ENCODE measurements at regions not wholly inside any gene's neighbourhood (a gene's known extent, or its start where the extent isn't known, plus 50 kb on each side); places are given as distances from the start of the nearest gene placed in this dataset.

GRCh38 chr18:44031063-44031462 is 649.6 kb upstream of the SETBP1 start:
- no peak for DNase-seq
- Mint-ChIP-seq H3K27me3 (ENCODE audit: low read depth) (no peaks in the 10 kb centered on the region), H3K27ac (no peak overlapping the region), H3K9me3 (peaks cover 5% of the 10 kb centered on the region), H3K4me3 (no peak overlapping the region), H3K36me3 (ENCODE audit: low read depth) (no peaks in the 10 kb centered on the region), H3K4me1 (ENCODE audit: low read depth) (no peaks in the 10 kb centered on the region)
- intact Hi-C loops (cut with micrococcal nuclease): no loop called here
- CTCF ChIA-PET: no interaction called here

DNA sequence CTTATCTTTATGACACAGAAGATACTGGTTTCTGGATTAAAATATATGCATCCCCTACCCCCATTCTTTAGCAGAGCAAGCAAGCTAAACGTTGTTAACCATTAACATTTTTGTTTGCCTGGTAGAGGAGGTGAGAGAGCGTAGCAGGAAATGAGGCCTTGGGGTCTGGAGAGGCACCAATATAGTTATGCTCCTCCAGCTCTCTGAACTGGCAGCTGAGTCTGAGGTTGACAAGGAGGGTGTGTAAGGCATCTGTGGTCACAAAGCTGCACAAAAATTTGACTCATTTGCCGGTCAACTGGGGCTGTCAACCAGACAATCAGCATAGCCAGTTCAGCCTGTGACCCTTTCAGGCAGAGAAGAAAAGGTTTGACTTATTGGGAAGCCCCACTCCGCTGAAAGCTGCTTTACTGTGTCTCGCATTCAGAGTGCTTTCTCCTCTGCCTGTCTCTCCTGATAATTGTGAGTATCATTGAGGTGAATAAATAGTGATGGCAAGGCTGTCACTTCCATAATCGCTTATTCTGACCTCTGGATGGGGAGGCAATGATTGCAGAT is 647.5 kb upstream of the SETBP1 start:
- Mint-ChIP-seq H3K27me3 (ENCODE audit: low read depth) (no peaks in the 10 kb centered on the region), H3K27ac (no peak overlapping the region), H3K9me3 (peaks cover 5% of the 10 kb centered on the region), H3K36me3 (ENCODE audit: low read depth) (no peaks in the 10 kb centered on the region), H3K4me3 (no peak overlapping the region), H3K4me1 (ENCODE audit: low read depth) (no peaks in the 10 kb centered on the region)
- CTCF ChIA-PET: no interaction called here
- intact Hi-C loops (cut with micrococcal nuclease): no loop called here
- no peak for DNase-seq

DNA sequence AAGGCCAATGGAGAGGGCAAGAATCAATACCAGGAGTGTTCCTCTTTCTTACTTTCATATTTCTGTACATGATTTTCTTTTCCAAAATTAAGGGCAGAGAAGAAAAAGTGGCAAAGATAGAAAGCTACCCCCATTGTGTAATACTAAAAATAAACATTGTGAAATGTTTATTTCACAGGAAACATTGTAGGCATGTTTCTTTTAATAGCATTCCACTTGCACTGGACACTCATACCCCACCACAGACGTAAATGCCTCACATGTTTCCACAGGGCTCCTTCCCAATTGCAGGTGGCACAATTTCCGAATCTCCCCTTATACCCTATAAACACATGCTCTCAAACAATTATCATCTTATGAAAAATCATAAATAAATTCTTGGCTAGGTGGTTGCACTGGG is 645.1 kb upstream of the SETBP1 start:
- Mint-ChIP-seq H3K27me3 (ENCODE audit: low read depth) (no peaks in the 10 kb centered on the region), H3K27ac (no peak overlapping the region), H3K4me1 (ENCODE audit: low read depth) (no peaks in the 10 kb centered on the region), H3K4me3 (no peak overlapping the region), H3K36me3 (ENCODE audit: low read depth) (no peaks in the 10 kb centered on the region), H3K9me3 (peaks cover 3% of the 10 kb centered on the region)
- intact Hi-C loops (cut with micrococcal nuclease): no loop called here
- DNase-seq: no peak
- CTCF ChIA-PET: no interaction called here

DNA sequence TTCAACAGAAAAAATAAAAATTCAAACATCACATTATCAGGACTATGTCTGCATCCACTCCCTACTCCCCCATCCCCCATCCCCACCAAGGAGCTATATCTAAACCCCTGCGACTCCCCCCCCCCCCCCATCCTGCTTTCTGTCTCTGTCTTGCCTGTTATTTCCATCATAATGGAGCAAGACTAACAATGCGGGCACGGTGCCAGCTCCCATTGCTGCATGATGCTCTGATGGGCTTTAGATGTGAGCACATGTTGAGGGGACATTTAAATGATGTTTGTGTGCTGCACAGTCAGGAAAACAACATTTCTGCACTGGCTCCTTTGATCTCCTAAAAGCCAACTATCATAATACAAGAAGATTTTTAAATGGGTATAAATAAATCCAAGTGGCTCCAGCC is 644.2 kb upstream of the SETBP1 start:
- no peak for DNase-seq
- H3K4me1 Mint-ChIP-seq (ENCODE audit: low read depth): no peaks in the 10 kb centered on the region
- no peak overlapping the region for H3K27ac Mint-ChIP-seq
- H3K9me3 Mint-ChIP-seq: peaks cover 3% of the 10 kb centered on the region
- no peaks in the 10 kb centered on the region for H3K36me3 Mint-ChIP-seq (ENCODE audit: low read depth)
- intact Hi-C loops (cut with micrococcal nuclease): no loop called here
- CTCF ChIA-PET: no interaction called here
- no peaks in the 10 kb centered on the region for H3K27me3 Mint-ChIP-seq (ENCODE audit: low read depth)
- no peak overlapping the region for H3K4me3 Mint-ChIP-seq

DNA sequence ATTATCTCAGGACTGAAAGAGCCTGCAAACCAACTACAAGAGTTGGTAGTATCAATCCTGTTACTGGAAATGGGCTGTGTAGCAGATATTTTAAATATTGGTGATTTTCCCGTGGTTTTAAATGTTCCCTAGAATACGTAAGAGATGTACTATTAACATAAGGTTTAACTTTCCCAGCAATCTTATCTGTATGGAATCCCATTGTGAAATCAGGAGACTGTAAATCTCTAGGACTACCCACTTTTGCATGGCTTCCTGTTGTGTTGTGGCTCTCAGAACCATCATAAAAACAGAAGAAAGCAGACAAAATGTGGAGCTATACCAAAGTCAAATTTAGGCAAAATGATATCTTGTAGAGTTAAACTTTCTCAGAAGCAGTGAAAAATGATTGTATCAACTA is 641.5 kb upstream of the SETBP1 start:
- DNase-seq: no peak
- peaks cover 2% of the 10 kb centered on the region for H3K9me3 Mint-ChIP-seq
- H3K4me3 Mint-ChIP-seq: no peak overlapping the region
- intact Hi-C loops (cut with micrococcal nuclease): no loop called here
- no peaks in the 10 kb centered on the region for H3K27me3 Mint-ChIP-seq (ENCODE audit: low read depth)
- CTCF ChIA-PET: no interaction called here
- no peaks in the 10 kb centered on the region for H3K4me1 Mint-ChIP-seq (ENCODE audit: low read depth)
- no peak overlapping the region for H3K27ac Mint-ChIP-seq
- no peaks in the 10 kb centered on the region for H3K36me3 Mint-ChIP-seq (ENCODE audit: low read depth)

GRCh38 chr18:44039826-44040225 is 640.9 kb upstream of the SETBP1 start:
- H3K27ac Mint-ChIP-seq: no peak overlapping the region
- peaks cover 2% of the 10 kb centered on the region for H3K9me3 Mint-ChIP-seq
- CTCF ChIA-PET: no interaction called here
- H3K27me3 Mint-ChIP-seq (ENCODE audit: low read depth): no peaks in the 10 kb centered on the region
- no peak for DNase-seq
- no peak overlapping the region for H3K4me3 Mint-ChIP-seq
- intact Hi-C loops (cut with micrococcal nuclease): no loop called here
- H3K36me3 Mint-ChIP-seq (ENCODE audit: low read depth): no peaks in the 10 kb centered on the region
- H3K4me1 Mint-ChIP-seq (ENCODE audit: low read depth): no peaks in the 10 kb centered on the region

DNA sequence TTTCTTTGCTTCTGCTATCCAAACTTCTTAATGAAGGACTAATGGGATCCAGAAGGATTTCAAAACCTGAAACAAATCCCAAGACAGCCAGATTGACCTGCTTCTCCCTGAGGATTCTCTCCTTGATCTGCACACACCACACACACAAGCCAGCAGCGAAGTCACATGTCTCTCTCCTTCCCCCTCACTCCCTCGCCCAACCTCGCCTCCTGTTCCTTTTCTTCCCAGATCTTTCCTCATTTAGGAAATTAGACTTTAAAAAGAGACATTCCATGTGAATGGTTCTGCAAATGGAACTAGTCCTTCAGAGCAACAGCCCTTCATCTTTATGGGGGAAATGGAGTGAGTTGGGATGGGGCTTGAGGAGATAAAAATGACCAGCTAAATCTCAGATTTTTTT is 639.1 kb upstream of the SETBP1 start:
- Mint-ChIP-seq H3K36me3 (ENCODE audit: low read depth) (no peaks in the 10 kb centered on the region), H3K27me3 (ENCODE audit: low read depth) (no peaks in the 10 kb centered on the region), H3K4me1 (ENCODE audit: low read depth) (no peaks in the 10 kb centered on the region), H3K9me3 (peaks cover 2% of the 10 kb centered on the region), H3K4me3 (no peak overlapping the region), H3K27ac (no peak overlapping the region)
- CTCF ChIA-PET: no interaction called here
- DNase-seq: no peak
- intact Hi-C loops (cut with micrococcal nuclease): no loop called here

GRCh38 chr18:44041961-44042360 is 638.7 kb upstream of the SETBP1 start:
- CTCF ChIA-PET: no interaction called here
- Mint-ChIP-seq H3K36me3 (ENCODE audit: low read depth) (no peaks in the 10 kb centered on the region), H3K4me3 (no peak overlapping the region), H3K9me3 (peaks cover 2% of the 10 kb centered on the region), H3K4me1 (ENCODE audit: low read depth) (no peaks in the 10 kb centered on the region), H3K27ac (no peak overlapping the region), H3K27me3 (ENCODE audit: low read depth) (no peaks in the 10 kb centered on the region)
- DNase-seq: no peak
- intact Hi-C loops (cut with micrococcal nuclease): no loop called here

GRCh38 chr18:44046376-44046975 is 634.2 kb upstream of the SETBP1 start:
- CTCF ChIA-PET: interaction anchor here (1.0 kb wide), 1 partner anchor 421 kb away, joined by 3 read pairs; no protein-coding TSS in a partner anchor
- Mint-ChIP-seq H3K36me3 (ENCODE audit: low read depth) (no peaks in the 10 kb centered on the region), H3K27ac (no peak overlapping the region), H3K4me1 (ENCODE audit: low read depth) (no peaks in the 10 kb centered on the region), H3K4me3 (no peak overlapping the region), H3K27me3 (ENCODE audit: low read depth) (no peaks in the 10 kb centered on the region), H3K9me3 (peaks cover 3% of the 10 kb centered on the region)
- intact Hi-C loops (cut with micrococcal nuclease): no loop called here
- no peak for DNase-seq

GRCh38 chr18:44047585-44047984 is 633.1 kb upstream of the SETBP1 start:
- CTCF ChIA-PET: no interaction called here
- no peaks in the 10 kb centered on the region for H3K36me3 Mint-ChIP-seq (ENCODE audit: low read depth)
- no peak overlapping the region for H3K4me3 Mint-ChIP-seq
- no peaks in the 10 kb centered on the region for H3K27me3 Mint-ChIP-seq (ENCODE audit: low read depth)
- H3K9me3 Mint-ChIP-seq: peaks cover 3% of the 10 kb centered on the region
- H3K27ac Mint-ChIP-seq: no peak overlapping the region
- no peak for DNase-seq
- no peaks in the 10 kb centered on the region for H3K4me1 Mint-ChIP-seq (ENCODE audit: low read depth)
- intact Hi-C loops (cut with micrococcal nuclease): no loop called here

DNA sequence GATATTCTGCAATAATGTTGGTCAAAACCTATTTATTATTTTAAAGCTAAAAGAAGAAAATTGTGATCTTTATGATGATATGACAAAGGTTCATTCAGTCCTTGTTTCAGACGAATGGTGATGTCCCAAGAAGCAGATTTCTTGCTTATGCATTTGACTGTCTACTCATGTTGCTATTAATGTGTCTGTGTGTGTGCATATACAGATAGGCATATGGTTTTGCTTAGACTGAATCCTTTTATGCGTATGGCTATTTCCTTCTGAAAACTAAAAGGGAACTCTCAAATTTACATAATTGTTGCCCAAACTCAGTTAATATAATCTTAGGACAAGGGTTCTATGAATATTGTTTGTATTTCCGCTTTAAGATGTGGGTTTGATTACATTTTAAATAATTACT is 632.3 kb upstream of the SETBP1 start:
- Mint-ChIP-seq H3K9me3 (peaks cover 1% of the 10 kb centered on the region), H3K27me3 (ENCODE audit: low read depth) (no peaks in the 10 kb centered on the region), H3K36me3 (ENCODE audit: low read depth) (no peaks in the 10 kb centered on the region), H3K4me3 (no peak overlapping the region), H3K4me1 (ENCODE audit: low read depth) (no peaks in the 10 kb centered on the region), H3K27ac (no peak overlapping the region)
- intact Hi-C loops (cut with micrococcal nuclease): no loop called here
- CTCF ChIA-PET: no interaction called here
- no peak for DNase-seq

- no peak for DNase-seq
- intact Hi-C loops (cut with micrococcal nuclease): no loop called here
- Mint-ChIP-seq H3K36me3 (ENCODE audit: low read depth) (no peaks in the 10 kb centered on the region), H3K9me3 (peaks cover 1% of the 10 kb centered on the region), H3K27ac (no peak overlapping the region), H3K27me3 (ENCODE audit: low read depth) (no peaks in the 10 kb centered on the region), H3K4me3 (no peak overlapping the region), H3K4me1 (ENCODE audit: low read depth) (no peaks in the 10 kb centered on the region)
- CTCF ChIA-PET: no interaction called here
These were observed 631.8 kb upstream of the SETBP1 start for GRCh38 chr18:44048846-44049245.

DNA sequence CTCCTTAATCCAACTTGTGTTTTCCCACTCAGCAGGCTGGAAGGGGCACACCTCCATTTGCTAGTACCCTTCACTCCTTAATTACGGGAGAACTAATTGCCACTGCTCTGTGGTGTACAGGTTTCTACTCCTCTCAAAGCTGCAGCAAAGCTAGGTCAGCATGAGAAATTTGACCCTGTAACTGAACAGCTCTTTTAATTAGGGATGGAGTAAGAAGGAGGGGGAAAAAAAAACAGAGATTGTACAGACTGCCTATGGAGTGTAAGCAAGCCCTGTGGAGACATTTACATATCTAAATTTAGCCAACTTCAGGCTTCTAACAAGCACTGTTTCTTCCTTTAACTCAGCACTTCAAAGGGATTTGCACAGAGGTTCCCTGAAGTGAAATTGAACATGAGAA is 629.7 kb upstream of the SETBP1 start:
- Mint-ChIP-seq H3K4me3 (no peak overlapping the region), H3K27ac (no peak overlapping the region), H3K36me3 (ENCODE audit: low read depth) (no peaks in the 10 kb centered on the region), H3K9me3 (peaks cover 1% of the 10 kb centered on the region), H3K27me3 (ENCODE audit: low read depth) (no peaks in the 10 kb centered on the region), H3K4me1 (ENCODE audit: low read depth) (no peaks in the 10 kb centered on the region)
- DNase-seq: no peak
- intact Hi-C loops (cut with micrococcal nuclease): no loop called here
- CTCF ChIA-PET: no interaction called here
